K562 (cell line): ENCODE measurements at regions not wholly inside any gene's neighbourhood (a gene's known extent, or its start where the extent isn't known, plus 50 kb on each side); places are given as distances from the start of the nearest gene placed in this dataset.

ENCODE experiments used
- CAMTA2 ChIP-seq: fragments of 250-450 bp; sonication (Bioruptor Pico); conservative IDR thresholded peaks from 2 replicates; pipeline ENCODE4 v1.5.1; 2022
- POLR2AphosphoS5 ChIP-seq: IDR thresholded peaks from 2 replicates; pipeline ENCODE4 v1.6.1; 2011; ENCODE audit warnings: mild to moderate bottlenecking, low read depth, low read length, moderate library complexity; ENCODE audit not compliant: control insufficient read depth, insufficient read depth
- ZKSCAN1 ChIP-seq: fragments of 150-350 bp; IDR thresholded peaks from 2 replicates; pipeline ENCODE4 v1.6.1; 2016; ENCODE audit warnings: low read depth, low read length

- TF ChIP-seq ZKSCAN1 (no peak), POLR2AphosphoS5 (no peak), CAMTA2 (CRISPR knock-in tag) (no peak)
Measured at GRCh38 chr2:194054313-194054712, 1602.7 kb upstream of the SLC39A10 start.
